Activated naive CD8-positive, alpha-beta T cell treated with anti-CD3 and anti-CD28 coated beads, Interleukin-2, amount 50 U/mL, for 24 hours (primary cell): ENCODE measurements at regions not wholly inside any gene's neighbourhood (a gene's known extent, or its start where the extent isn't known, plus 50 kb on each side); places are given as distances from the start of the nearest gene placed in this dataset.

Experiments used
- ATAC-seq: fragments of 150-1000 bp; cut with Tn5 transposase; one replicate; pipeline ENCODE4 v1.10.0; 2021
- DNase-seq: peaks from one replicate; pipeline ENCODE4 v3.0.0; 2021
- H3K27ac Mint-ChIP-seq: one replicate; pipeline ENCODE4 v1.8.0; 2021; ENCODE audit warnings: mild to moderate bottlenecking, mixed read lengths
- H3K27me3 Mint-ChIP-seq: one replicate; pipeline ENCODE4 v1.8.0; 2021; ENCODE audit warnings: mixed read lengths
- H3K36me3 Mint-ChIP-seq: one replicate; pipeline ENCODE4 v1.8.0; 2021; ENCODE audit warnings: low read depth, mixed read lengths
- H3K4me1 Mint-ChIP-seq: one replicate; pipeline ENCODE4 v1.8.0; 2021; ENCODE audit warnings: mixed read lengths
- H3K4me3 Mint-ChIP-seq: one replicate; pipeline ENCODE4 v1.8.0; 2021; ENCODE audit warnings: mild to moderate bottlenecking, moderate library complexity, mixed read lengths
- H3K9me3 Mint-ChIP-seq: one replicate; pipeline ENCODE4 v1.8.0; 2021; ENCODE audit warnings: mixed read lengths

- no peaks in the 10 kb centered on the region for H3K4me1 Mint-ChIP-seq
- H3K27ac Mint-ChIP-seq = no peak overlapping the region
- H3K36me3 Mint-ChIP-seq = no peaks in the 10 kb centered on the region
- H3K9me3 Mint-ChIP-seq = peaks cover 8% of the 10 kb centered on the region
- no peak for ATAC-seq
- H3K4me3 Mint-ChIP-seq = no peak overlapping the region
- no peaks in the 10 kb centered on the region for H3K27me3 Mint-ChIP-seq
- DNase-seq = no peak
These were observed 1176.7 kb upstream of the CNTN5 start for GRCh38 chr11:97844016-97844415.

- H3K27ac Mint-ChIP-seq = no peak overlapping the region
- H3K9me3 Mint-ChIP-seq = peaks cover 4% of the 10 kb centered on the region
- no peak overlapping the region for H3K4me3 Mint-ChIP-seq
- DNase-seq (no peak), ATAC-seq (no peak)
- H3K27me3 Mint-ChIP-seq = no peaks in the 10 kb centered on the region
- H3K36me3 Mint-ChIP-seq = no peaks in the 10 kb centered on the region
- no peaks in the 10 kb centered on the region for H3K4me1 Mint-ChIP-seq
These were observed 1173.0 kb upstream of the CNTN5 start for GRCh38 chr11:97847730-97848129.

GRCh38 chr11:97850701-97851100 lies 1170.0 kb upstream of the CNTN5 start:
- Mint-ChIP-seq H3K36me3 (no peaks in the 10 kb centered on the region), H3K4me3 (no peak overlapping the region), H3K4me1 (no peaks in the 10 kb centered on the region), H3K27ac (no peak overlapping the region), H3K9me3 (peaks cover 4% of the 10 kb centered on the region), H3K27me3 (no peaks in the 10 kb centered on the region)
- DNase-seq (no peak), ATAC-seq (no peak)

GRCh38 chr11:97854357-97854756 lies 1166.4 kb upstream of the CNTN5 start:
- no peaks in the 10 kb centered on the region for H3K27me3 Mint-ChIP-seq
- no peak overlapping the region for H3K4me3 Mint-ChIP-seq
- H3K9me3 Mint-ChIP-seq = peaks cover 9% of the 10 kb centered on the region
- no peak overlapping the region for H3K27ac Mint-ChIP-seq
- ATAC-seq (no peak), DNase-seq (no peak)
- no peaks in the 10 kb centered on the region for H3K4me1 Mint-ChIP-seq
- H3K36me3 Mint-ChIP-seq = no peaks in the 10 kb centered on the region

- Mint-ChIP-seq H3K27ac (no peak overlapping the region), H3K4me3 (no peak overlapping the region), H3K9me3 (peaks cover 12% of the 10 kb centered on the region), H3K27me3 (no peaks in the 10 kb centered on the region), H3K4me1 (no peaks in the 10 kb centered on the region), H3K36me3 (no peaks in the 10 kb centered on the region)
- ATAC-seq (no peak), DNase-seq (no peak)
These were observed 1165.9 kb upstream of the CNTN5 start for GRCh38 chr11:97854877-97855276.

GRCh38 chr11:97856666-97857065 lies 1164.1 kb upstream of the CNTN5 start:
- Mint-ChIP-seq H3K36me3 (no peaks in the 10 kb centered on the region), H3K27me3 (no peaks in the 10 kb centered on the region), H3K4me3 (no peak overlapping the region), H3K27ac (no peak overlapping the region), H3K9me3 (peaks cover 12% of the 10 kb centered on the region), H3K4me1 (no peaks in the 10 kb centered on the region)
- DNase-seq (no peak), ATAC-seq (no peak)

GRCh38 chr11:97860237-97860636 lies 1160.5 kb upstream of the CNTN5 start:
- Mint-ChIP-seq H3K4me3 (no peak overlapping the region), H3K27ac (no peak overlapping the region), H3K36me3 (no peaks in the 10 kb centered on the region), H3K4me1 (no peaks in the 10 kb centered on the region), H3K27me3 (no peaks in the 10 kb centered on the region), H3K9me3 (peaks cover 15% of the 10 kb centered on the region)
- DNase-seq (no peak), ATAC-seq (no peak)

GRCh38 chr11:97862021-97862420 lies 1158.7 kb upstream of the CNTN5 start:
- peaks cover 20% of the 10 kb centered on the region for H3K9me3 Mint-ChIP-seq
- no peaks in the 10 kb centered on the region for H3K27me3 Mint-ChIP-seq
- ATAC-seq (no peak), DNase-seq (no peak)
- H3K4me1 Mint-ChIP-seq = no peaks in the 10 kb centered on the region
- H3K27ac Mint-ChIP-seq = no peak overlapping the region
- no peak overlapping the region for H3K4me3 Mint-ChIP-seq
- no peaks in the 10 kb centered on the region for H3K36me3 Mint-ChIP-seq

GRCh38 chr11:97865424-97866012 lies 1155.2 kb upstream of the CNTN5 start:
- peaks cover 24% of the 10 kb centered on the region for H3K9me3 Mint-ChIP-seq
- H3K27ac Mint-ChIP-seq = no peak overlapping the region
- ATAC-seq = no peak
- no peak for DNase-seq
- H3K36me3 Mint-ChIP-seq = no peaks in the 10 kb centered on the region
- no peaks in the 10 kb centered on the region for H3K27me3 Mint-ChIP-seq
- H3K4me1 Mint-ChIP-seq = no peaks in the 10 kb centered on the region
- H3K4me3 Mint-ChIP-seq = no peak overlapping the region

GRCh38 chr11:97871816-97872215 lies 1148.9 kb upstream of the CNTN5 start:
- DNase-seq (no peak), ATAC-seq (no peak)
- no peak overlapping the region for H3K27ac Mint-ChIP-seq
- H3K9me3 Mint-ChIP-seq = peaks cover 11% of the 10 kb centered on the region
- H3K36me3 Mint-ChIP-seq = no peaks in the 10 kb centered on the region
- no peak overlapping the region for H3K4me3 Mint-ChIP-seq
- no peaks in the 10 kb centered on the region for H3K27me3 Mint-ChIP-seq
- H3K4me1 Mint-ChIP-seq = no peaks in the 10 kb centered on the region

- DNase-seq = no peak
- Mint-ChIP-seq H3K36me3 (no peaks in the 10 kb centered on the region), H3K27ac (no peak overlapping the region), H3K4me1 (no peaks in the 10 kb centered on the region), H3K4me3 (no peak overlapping the region), H3K9me3 (peaks cover 6% of the 10 kb centered on the region), H3K27me3 (no peaks in the 10 kb centered on the region)
- no peak for ATAC-seq
These were observed 1140.5 kb upstream of the CNTN5 start for GRCh38 chr11:97880209-97880608.

GRCh38 chr11:97883086-97883485 lies 1137.7 kb upstream of the CNTN5 start:
- no peaks in the 10 kb centered on the region for H3K27me3 Mint-ChIP-seq

GRCh38 chr11:97888641-97889040 lies 1132.1 kb upstream of the CNTN5 start:
- no peaks in the 10 kb centered on the region for H3K4me1 Mint-ChIP-seq
- no peak overlapping the region for H3K4me3 Mint-ChIP-seq
- ATAC-seq (no peak), DNase-seq (no peak)
- peaks cover 16% of the 10 kb centered on the region for H3K9me3 Mint-ChIP-seq
- H3K27me3 Mint-ChIP-seq = no peaks in the 10 kb centered on the region
- H3K27ac Mint-ChIP-seq = no peak overlapping the region
- H3K36me3 Mint-ChIP-seq = no peaks in the 10 kb centered on the region

More at GRCh38 chr11:97883086-97883485, 1137.7 kb upstream of the CNTN5 start:
- no peaks in the 10 kb centered on the region for H3K36me3 Mint-ChIP-seq
- no peaks in the 10 kb centered on the region for H3K4me1 Mint-ChIP-seq
- H3K9me3 Mint-ChIP-seq = peaks cover 6% of the 10 kb centered on the region
- ATAC-seq (no peak), DNase-seq (no peak)
- no peak overlapping the region for H3K4me3 Mint-ChIP-seq
- H3K27ac Mint-ChIP-seq = no peak overlapping the region

- peaks cover 11% of the 10 kb centered on the region for H3K9me3 Mint-ChIP-seq
- no peak overlapping the region for H3K4me3 Mint-ChIP-seq
- H3K27ac Mint-ChIP-seq = no peak overlapping the region
- no peaks in the 10 kb centered on the region for H3K36me3 Mint-ChIP-seq
- no peak for ATAC-seq
- no peaks in the 10 kb centered on the region for H3K27me3 Mint-ChIP-seq
- DNase-seq = no peak
- H3K4me1 Mint-ChIP-seq = no peaks in the 10 kb centered on the region
These were observed 1130.3 kb upstream of the CNTN5 start for GRCh38 chr11:97890466-97890865.

GRCh38 chr11:97893612-97894011 lies 1127.1 kb upstream of the CNTN5 start:
- Mint-ChIP-seq H3K27me3 (no peaks in the 10 kb centered on the region), H3K9me3 (peaks cover 13% of the 10 kb centered on the region), H3K4me1 (no peaks in the 10 kb centered on the region), H3K27ac (no peak overlapping the region), H3K4me3 (no peak overlapping the region), H3K36me3 (no peaks in the 10 kb centered on the region)
- DNase-seq = no peak
- no peak for ATAC-seq

GRCh38 chr11:97894978-97895377 lies 1125.8 kb upstream of the CNTN5 start:
- H3K4me1 Mint-ChIP-seq = no peaks in the 10 kb centered on the region
- ATAC-seq = no peak
- peaks cover 16% of the 10 kb centered on the region for H3K9me3 Mint-ChIP-seq
- H3K27ac Mint-ChIP-seq = no peak overlapping the region
- no peak overlapping the region for H3K4me3 Mint-ChIP-seq
- DNase-seq = no peak
- no peaks in the 10 kb centered on the region for H3K36me3 Mint-ChIP-seq
- H3K27me3 Mint-ChIP-seq = no peaks in the 10 kb centered on the region
